ENCODE measurements at regions not wholly inside any gene's neighbourhood (a gene's known extent, or its start where the extent isn't known, plus 50 kb on each side); places are given as distances from the start of the nearest gene placed in this dataset.
"Not testable (repeated sequence)": the region's sequence is repeated elsewhere in the genome, so short reads cannot be mapped to it uniquely, and the experiment has no call there.

GRCh38 chr13:110044551-110045111 is 258.2 kb upstream of the IRS2 start:
- DNase-seq, result no peak

DNA sequence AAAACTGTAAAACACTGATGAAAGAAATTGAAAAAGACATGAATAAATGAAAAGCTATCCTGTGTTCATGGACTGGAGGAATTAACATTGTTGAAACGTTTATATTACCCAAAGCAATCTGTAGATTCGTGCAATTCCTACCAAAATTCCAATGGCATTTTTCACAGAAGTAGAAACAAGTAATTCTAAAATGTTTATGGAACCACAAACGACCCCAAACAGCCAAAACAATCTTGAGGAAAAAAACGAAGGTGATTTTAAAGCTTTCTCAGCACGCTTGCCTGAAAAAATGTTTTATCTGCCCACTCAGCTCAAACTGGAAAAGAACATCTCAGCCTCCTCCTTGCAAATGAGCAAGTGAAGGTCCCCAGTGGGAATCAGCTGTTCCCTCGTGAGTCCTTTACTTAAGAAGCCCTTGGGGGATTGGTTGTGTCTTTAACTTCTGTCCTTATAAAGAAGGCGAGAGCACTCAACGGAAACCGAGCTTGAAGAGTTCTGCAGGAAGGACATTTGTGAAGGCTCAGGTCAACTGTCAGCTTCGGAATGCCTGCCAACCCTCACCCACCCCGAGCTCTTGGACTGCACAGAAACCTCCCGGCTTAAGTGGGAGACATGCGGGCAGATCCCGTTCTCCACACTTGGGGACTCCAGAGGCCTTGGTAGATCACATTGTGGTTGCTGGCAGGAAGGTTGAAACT is 256.0 kb upstream of the IRS2 start:
- DNase-seq, result no peak

DNA sequence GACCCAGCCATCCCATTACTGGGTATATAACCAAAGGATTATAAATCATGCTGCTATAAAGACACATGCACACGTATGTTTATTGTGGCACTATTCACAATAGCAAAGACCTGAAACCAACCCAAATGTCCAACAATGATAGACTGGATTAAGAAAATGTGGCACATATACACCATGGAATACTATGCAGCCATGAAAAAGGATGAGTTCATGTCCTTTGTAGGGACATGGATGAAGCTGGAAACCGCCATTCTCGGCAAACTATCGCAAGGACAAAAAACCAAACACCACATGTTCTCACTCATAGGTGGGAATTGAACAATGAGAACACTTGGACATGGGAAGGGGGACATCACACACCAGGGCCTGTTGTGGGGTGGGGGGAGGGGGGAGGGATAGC is 255.3 kb upstream of the IRS2 start:
- DNase-seq, result not testable (repeated sequence)

GRCh38 chr13:110037925-110038573 is 251.7 kb upstream of the IRS2 start:
- no peak for DNase-seq

DNA sequence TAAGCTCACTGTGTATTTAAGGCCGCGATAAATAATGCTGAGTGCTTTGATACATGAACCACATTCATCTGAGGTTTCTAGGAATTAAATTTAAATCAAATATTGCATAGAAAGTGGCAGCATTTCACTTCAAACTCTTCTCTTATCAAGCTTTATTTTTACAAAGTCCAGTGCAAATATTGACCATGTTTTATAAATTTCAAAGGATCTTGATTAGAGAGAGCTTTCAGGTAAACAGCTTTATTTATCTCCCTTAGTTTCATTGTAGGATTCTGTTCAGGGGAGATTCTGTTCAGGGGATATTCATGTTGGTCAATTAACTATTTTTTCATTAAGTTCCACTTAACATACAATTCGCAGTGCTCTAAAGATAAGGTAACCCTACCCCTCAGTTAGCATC is 249.7 kb upstream of the IRS2 start:
- no peak for DNase-seq

- no peak for DNase-seq
These were observed 247.7 kb upstream of the IRS2 start for GRCh38 chr13:110034031-110034549.

DNA sequence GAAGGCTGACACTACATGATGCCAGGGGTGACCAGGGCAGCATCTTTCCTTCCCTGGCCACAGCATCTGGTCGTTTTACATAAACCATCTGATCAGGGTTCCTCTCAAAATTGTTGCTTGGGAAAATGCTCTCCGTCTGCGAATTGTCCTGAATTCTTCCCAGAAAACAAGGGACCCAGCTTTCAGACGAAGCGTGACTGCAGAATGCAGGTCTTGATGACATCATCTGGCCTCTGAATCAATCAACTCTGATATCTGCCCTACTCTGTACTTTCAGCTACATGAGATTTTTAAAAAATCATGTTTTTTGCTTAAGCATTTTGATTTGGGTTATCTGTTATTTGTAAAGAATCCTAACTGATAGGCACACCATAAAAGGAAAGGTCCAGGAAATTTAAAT is 246.6 kb upstream of the IRS2 start:
- no peak for DNase-seq

DNA sequence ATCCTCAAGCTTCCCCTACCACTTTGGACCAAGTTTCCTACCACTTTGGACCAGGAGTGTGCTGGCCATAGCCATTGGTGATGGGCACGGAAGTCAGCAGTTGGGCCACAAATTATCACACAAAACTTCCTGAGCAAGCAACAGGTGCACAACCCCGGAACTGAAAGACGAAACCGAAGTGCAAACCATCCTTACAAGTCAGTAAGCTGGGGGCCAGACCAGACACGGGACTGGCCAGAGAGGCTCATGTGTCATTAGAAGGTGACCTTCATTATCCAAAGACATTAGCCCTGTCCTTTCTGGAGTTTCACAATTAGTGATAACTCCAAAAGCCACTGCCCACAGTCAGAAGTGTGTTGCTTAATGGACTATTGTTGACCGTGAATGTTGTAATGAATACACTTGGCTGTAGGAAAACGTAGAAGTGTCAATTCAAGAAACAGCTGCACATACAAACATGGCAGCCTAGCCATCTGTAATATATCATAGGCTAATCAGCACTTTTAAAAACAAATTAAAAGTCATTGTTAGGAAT is 244.1 kb upstream of the IRS2 start:
- DNase-seq, result no peak

GRCh38 chr13:110028838-110029621 is 242.6 kb upstream of the IRS2 start:
- no peak for DNase-seq

GRCh38 chr13:110028311-110028710 is 241.9 kb upstream of the IRS2 start:
- DNase-seq, result no peak

DNA sequence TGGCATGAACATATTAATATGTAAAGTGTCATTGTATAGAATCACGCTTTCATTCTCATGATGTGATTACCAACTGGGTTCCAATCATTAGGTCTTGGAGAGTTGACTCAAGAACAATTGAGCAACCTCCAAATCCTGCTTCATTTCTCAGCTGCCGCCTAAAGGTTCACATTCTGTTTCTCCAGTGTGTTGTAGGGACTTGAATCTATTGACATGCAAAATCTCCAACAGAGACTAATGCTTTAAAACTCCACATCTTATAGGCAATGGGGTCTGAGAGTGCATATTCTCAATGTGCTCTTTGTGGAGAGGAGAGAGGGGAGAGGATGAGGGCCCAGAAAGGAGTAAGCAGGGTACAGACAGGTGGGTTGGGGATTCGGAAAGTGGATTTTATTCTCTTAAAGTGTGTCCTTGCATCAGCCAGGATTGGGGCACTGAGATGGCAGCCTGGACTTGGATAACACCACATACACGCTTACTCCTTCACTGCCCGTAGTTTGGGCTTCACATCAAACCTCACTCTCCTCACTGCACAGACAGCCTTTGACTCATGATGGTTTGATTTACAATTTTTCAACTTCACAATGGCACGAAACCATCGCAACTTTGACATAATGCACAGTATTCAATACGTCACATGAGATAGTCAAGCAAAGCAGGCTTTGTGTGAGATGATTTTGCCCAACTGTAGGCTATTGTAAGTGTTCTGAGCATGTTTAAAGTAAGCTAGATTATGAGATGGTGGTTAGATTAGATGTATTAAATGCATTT is 241.3 kb upstream of the IRS2 start:
- DNase-seq, result no peak

- DNase-seq, result no peak
These were observed 238.2 kb upstream of the IRS2 start for GRCh38 chr13:110024645-110024980.

DNA sequence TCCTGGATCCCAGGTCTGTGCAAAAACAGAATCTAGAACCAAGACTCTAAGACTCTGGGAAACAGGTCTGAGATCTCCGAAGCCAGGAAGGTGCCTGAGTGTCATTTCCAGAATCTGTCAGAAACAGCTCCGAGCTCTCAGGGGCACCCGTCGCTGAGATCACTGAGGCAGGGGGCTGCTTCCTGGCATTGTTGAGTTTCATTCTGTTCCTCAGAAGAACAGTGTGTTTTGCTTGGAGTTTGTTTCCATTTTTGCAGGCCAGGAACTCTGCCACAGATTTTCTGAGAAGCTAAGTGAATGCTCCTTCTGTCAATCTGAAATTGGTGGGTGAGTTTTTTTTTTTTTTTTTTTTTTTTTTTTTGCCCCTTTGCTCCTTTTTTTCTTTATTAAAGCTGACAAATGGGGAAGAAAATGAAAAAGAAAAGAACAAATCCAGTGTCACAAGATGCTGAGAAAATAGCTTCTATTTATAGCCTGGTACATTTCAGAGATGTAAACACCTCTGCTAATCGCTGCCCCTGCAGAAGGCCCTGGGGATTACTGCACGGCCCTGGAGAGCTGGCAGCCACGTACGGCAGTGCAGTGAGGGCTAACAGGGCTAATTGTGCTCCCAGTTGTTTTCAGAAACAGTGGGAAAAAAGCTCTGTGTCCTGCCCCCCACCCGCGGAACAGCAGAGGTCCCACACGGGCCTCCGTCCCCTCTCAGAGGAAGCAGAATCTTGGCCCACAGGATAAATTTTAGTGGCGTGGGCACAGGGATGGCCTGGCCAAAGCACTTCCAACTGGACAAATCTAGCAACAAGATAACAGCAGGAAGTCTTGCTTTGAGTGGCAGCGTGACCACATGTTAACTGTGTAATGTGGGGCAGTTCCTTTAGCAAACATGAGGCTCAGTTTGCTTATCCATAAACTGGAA is 237.6 kb upstream of the IRS2 start:
- DNase-seq, result no peak

GRCh38 chr13:110018009-110018408 is 231.6 kb upstream of the IRS2 start:
- no peak for DNase-seq

DNA sequence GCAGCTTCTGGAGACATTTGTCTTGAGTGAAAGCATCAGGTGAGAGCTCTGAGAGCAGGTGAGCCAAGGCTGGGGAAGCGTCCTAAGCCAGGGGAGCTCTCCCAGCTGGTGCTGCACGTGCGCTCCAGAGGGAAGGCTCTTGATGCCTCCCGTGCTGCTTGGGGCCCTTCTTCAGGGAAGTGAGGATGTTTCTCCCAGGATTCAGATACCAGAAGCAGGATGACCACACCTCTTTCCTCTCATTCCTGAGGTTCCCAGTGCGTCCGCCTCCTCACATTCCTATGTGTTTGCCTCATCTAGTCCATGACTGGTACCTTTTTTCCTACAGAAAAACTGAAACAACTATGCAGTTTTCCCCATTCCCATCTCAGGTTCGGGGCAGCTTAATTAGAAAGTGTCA is 231.0 kb upstream of the IRS2 start:
- DNase-seq, result no peak

- no peak for DNase-seq
These were observed 228.9 kb upstream of the IRS2 start for GRCh38 chr13:110015253-110015652.

GRCh38 chr13:110014719-110015118 is 228.3 kb upstream of the IRS2 start:
- no peak for DNase-seq

DNA sequence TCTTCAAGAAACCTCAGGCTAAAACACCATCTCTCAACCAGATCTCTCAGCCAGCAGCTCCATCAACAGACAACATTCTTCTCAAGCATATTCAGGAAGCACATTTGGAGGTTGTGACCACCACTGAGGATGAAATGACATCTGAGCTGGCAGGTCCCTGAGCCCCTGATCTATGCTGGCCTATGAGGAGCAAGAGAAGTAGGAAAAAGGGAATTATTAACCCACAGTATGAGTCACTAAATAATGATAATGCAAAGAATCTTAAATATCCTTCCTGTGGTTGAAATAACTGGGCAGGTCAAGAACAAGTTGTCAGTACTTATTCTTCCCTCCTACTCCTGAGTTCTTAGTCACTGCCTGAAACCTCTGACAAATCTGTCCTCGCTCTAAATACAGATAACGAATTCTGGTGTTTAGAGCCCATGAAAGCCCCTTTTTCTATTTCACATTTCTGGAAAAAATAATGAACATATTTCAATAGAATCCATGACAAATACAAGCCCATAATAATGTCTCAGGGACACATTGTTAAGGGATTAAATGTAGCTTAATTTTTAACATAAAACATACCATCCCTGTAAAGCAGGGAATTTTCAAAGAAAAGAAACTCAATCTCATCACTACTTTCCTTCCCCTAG is 225.8 kb upstream of the IRS2 start:
- no peak for DNase-seq

DNA sequence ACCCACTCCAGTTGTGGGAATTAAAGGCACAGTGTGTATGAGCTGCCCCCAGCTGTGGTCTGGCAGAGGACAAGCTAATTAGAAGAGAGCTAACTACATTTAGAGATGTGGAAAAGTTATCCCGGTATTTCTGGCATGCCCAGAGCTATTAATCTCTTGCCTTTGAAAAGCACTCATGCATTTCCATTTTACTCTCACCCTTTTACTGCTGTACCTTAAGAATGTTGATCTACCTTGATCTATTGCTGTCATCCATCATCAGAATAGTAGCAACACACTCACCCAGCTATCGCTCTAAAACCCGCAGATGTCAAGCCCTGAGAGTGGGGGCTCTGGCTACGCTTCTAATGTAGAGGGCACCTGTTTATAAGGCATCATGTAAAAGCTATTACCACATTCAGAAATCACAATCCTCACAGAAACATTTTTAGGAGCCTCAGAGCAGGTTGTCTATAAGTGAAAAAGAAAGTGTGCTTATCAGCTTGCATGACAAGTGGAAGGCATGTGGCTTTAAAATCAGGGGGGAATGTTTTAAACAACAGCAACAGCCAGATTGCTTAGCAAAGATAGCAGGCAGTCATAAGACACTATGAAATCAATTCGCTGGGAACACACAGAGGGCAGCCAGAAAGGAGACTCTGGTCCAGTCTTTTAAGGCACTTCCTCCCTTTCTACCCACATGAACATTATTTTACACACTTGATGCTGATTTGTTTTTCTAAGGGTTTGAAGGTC is 224.2 kb upstream of the IRS2 start:
- DNase-seq, result no peak
